ENCODE measurements at regions not wholly inside any gene's neighbourhood (a gene's known extent, or its start where the extent isn't known, plus 50 kb on each side); places are given as distances from the start of the nearest gene placed in this dataset.
"Not testable (repeated sequence)": the region's sequence is repeated elsewhere in the genome, so short reads cannot be mapped to it uniquely, and the experiment has no call there.

- DNase-seq (ENCODE audit: low spot score) (no peak), ATAC-seq (no peak)
Observed at GRCh38 chr14:47966076-47966810, 290.8 kb upstream of the MDGA2 start.

GRCh38 chr14:47961634-47962033 lies 286.2 kb upstream of the MDGA2 start:
- DNase-seq (ENCODE audit: low spot score) (no peak), ATAC-seq (no peak)

- ATAC-seq, result no peak
- no peak for DNase-seq (ENCODE audit: low spot score)
Observed at GRCh38 chr14:47959740-47960139, 284.3 kb upstream of the MDGA2 start.

- no peak for ATAC-seq
- no peak for DNase-seq (ENCODE audit: low spot score)
Observed at GRCh38 chr14:47949006-47949405, 273.6 kb upstream of the MDGA2 start.

- ATAC-seq, result no peak
- no peak for DNase-seq (ENCODE audit: low spot score)
Observed at GRCh38 chr14:47935332-47935731, 259.9 kb upstream of the MDGA2 start.

- ATAC-seq (no peak), DNase-seq (ENCODE audit: low spot score) (no peak)
Observed at GRCh38 chr14:47929334-47929733, 253.9 kb upstream of the MDGA2 start.

- no peak for DNase-seq (ENCODE audit: low spot score)
- ATAC-seq, result no peak
Observed at GRCh38 chr14:47921133-47921532, 245.7 kb upstream of the MDGA2 start.

- DNase-seq (ENCODE audit: low spot score), result no peak
Observed at GRCh38 chr14:47919997-47920396, 244.6 kb upstream of the MDGA2 start.

GRCh38 chr14:47919334-47919846 lies 244.0 kb upstream of the MDGA2 start:
- DNase-seq (ENCODE audit: low spot score), result no peak
- ATAC-seq, result no peak

More at GRCh38 chr14:47919997-47920396, 244.6 kb upstream of the MDGA2 start:
- no peak for ATAC-seq

- ATAC-seq, result peak; percentile 31
- DNase-seq (ENCODE audit: low spot score), result no peak
Observed at GRCh38 chr14:47917344-47917954, 242.0 kb upstream of the MDGA2 start.

GRCh38 chr14:47901141-47901540 lies 225.7 kb upstream of the MDGA2 start:
- not testable (repeated sequence) for DNase-seq (ENCODE audit: low spot score); ATAC-seq

- ATAC-seq (no peak), DNase-seq (ENCODE audit: low spot score) (no peak)
Observed at GRCh38 chr14:47899685-47900084, 224.3 kb upstream of the MDGA2 start.

- DNase-seq (ENCODE audit: low spot score), result no peak
- no peak for ATAC-seq
Observed at GRCh38 chr14:47874350-47874749, 198.9 kb upstream of the MDGA2 start.

GRCh38 chr14:47872588-47872987 lies 197.2 kb upstream of the MDGA2 start:
- ATAC-seq (no peak), DNase-seq (ENCODE audit: low spot score) (no peak)

- DNase-seq (ENCODE audit: low spot score), result no peak
Observed at GRCh38 chr14:47863441-47863840, 188.0 kb upstream of the MDGA2 start.

GRCh38 chr14:47857646-47858045 lies 182.2 kb upstream of the MDGA2 start:
- DNase-seq (ENCODE audit: low spot score) (no peak), ATAC-seq (no peak)

More at GRCh38 chr14:47863441-47863840, 188.0 kb upstream of the MDGA2 start:
- no peak for ATAC-seq

- DNase-seq (ENCODE audit: low spot score) (no peak), ATAC-seq (no peak)
Observed at GRCh38 chr14:47852278-47852677, 176.9 kb upstream of the MDGA2 start.

- ATAC-seq (no peak), DNase-seq (ENCODE audit: low spot score) (no peak)
Observed at GRCh38 chr14:47846008-47846407, 170.6 kb upstream of the MDGA2 start.

GRCh38 chr14:47843236-47843635 lies 167.8 kb upstream of the MDGA2 start:
- DNase-seq (ENCODE audit: low spot score) (no peak), ATAC-seq (no peak)

- ATAC-seq (no peak), DNase-seq (ENCODE audit: low spot score) (no peak)
Observed at GRCh38 chr14:47833011-47833410, 157.6 kb upstream of the MDGA2 start.

- DNase-seq (ENCODE audit: low spot score), result no peak
- ATAC-seq, result no peak
Observed at GRCh38 chr14:47826809-47827208, 151.4 kb upstream of the MDGA2 start.

- no peak for ATAC-seq
Observed at GRCh38 chr14:47822326-47822725, 146.9 kb upstream of the MDGA2 start.

More at GRCh38 chr14:47822326-47822725, 146.9 kb upstream of the MDGA2 start:
- no peak for DNase-seq (ENCODE audit: low spot score)
